Stimulated activated CD4-positive, alpha-beta T cell treated with anti-CD3 and anti-CD28 coated beads, Interleukin-2, amount 100 ng/mL, for 48 hours (primary cell): ENCODE measurements at regions not wholly inside any gene's neighbourhood (a gene's known extent, or its start where the extent isn't known, plus 50 kb on each side); places are given as distances from the start of the nearest gene placed in this dataset.
A peak's percentile ranks its signal among the peaks of the same experiment; 100 is the strongest.

Experiments
- DNase-seq, 2 donors: peaks; one replicate each; pipeline ENCODE4 v3.0.0-alpha.2; 2020

- DNase-seq: no peak
Measured at GRCh38 chr14:22008766-22009165, 335.1 kb upstream of the OR4E1 start.

DNA sequence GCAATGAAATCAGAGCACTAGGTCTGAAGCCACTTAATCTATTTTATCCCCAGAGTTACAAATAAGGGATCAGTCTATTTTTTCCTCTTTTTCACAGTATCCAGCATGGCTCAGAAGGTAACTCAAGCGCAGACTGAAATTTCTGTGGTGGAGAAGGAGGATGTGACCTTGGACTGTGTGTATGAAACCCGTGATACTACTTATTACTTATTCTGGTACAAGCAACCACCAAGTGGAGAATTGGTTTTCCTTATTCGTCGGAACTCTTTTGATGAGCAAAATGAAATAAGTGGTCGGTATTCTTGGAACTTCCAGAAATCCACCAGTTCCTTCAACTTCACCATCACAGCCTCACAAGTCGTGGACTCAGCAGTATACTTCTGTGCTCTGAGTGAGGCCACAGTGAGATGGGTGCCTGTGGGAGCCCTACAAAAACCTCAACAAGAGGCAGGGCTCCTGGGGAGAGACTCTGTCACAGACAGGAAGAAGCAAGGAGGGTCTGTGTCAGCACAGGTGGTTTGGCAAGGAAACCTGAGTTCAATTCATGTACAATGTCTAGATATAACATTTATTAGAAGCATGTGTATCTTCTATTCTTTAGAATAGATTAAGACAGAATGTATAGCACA, 334.3 kb upstream of the OR4E1 start:
- DNase-seq: no peak

DNA sequence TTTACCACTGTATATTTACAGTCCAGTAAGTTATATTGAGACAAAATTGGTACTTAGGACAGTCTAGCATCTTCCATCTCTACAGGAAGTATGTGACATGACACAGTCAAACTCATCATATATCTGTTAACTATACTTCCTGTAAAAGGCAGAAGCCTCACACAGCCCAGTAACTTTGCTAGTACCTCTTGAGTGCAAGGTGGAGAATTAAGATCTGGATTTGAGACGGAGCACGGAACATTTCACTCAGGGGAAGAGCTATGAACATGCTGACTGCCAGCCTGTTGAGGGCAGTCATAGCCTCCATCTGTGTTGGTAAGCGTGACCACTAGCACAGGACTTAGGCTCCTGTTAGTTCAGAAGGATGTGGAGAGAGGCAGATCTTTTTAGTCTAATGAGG, 333.7 kb upstream of the OR4E1 start:
- no peak for DNase-seq

GRCh38 chr14:22003461-22003860, 329.8 kb upstream of the OR4E1 start:
- DNase-seq: no peak

GRCh38 chr14:22002860-22003284, 329.3 kb upstream of the OR4E1 start:
- peak; percentile 56 to 60 for DNase-seq

DNA sequence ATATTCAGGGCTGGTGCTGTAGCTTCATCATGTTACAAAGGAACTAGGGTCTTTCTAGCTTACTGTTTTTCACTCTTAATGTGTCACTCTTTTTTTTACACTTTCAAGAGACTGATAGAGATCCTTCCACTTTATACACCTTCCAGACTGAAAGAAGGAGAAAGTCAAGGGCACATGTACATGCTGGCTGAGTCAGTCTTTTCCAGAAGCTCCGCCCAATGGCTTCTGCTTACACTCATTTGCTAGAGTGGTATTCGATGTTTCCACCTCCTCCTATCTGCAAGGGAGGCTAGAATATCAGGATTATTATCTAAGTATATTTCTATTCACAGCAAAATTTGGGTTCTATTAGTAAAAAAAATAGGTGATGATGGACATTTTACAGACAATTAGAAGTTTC, 325.8 kb upstream of the OR4E1 start:
- no peak for DNase-seq

DNA sequence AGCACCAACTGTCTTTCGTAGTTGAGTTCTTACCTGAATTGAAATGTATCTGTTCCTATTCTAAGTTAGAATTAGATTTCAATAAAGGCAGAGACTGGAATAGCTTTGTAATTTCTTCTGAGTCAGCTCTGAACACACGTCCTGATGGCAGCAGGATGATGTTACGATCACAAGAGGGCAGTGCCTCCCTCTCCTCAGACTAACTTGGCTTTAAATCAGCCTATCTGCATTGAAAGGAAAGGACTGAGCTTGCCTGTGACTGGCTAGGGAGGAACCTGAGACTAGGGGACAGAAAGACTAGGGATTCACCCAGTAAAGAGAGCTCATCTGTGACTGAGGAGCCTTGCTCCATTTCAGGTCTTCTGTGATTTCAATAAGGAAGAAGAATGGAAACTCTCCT, 323.7 kb upstream of the OR4E1 start:
- DNase-seq: no peak

- DNase-seq: no peak
Measured at GRCh38 chr14:21995332-21995731, 321.7 kb upstream of the OR4E1 start.

DNA sequence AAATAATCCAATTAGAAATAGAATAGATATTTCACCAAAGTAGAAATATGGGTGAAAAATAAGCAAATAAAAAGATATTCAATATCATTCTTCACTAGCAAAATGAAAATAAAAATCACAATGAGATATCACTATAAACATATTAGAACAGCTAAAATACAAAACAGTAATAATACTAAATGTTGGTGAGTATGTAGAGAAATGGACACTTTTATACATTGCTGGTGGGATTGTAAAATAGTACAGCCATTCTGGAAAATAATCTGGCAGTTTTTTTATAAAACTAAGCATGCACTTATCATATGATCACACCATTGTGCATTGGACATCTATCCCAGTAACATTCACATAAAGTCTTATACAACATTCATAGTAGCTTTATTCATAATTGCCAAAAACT, 320.2 kb upstream of the OR4E1 start:
- DNase-seq: no peak

DNA sequence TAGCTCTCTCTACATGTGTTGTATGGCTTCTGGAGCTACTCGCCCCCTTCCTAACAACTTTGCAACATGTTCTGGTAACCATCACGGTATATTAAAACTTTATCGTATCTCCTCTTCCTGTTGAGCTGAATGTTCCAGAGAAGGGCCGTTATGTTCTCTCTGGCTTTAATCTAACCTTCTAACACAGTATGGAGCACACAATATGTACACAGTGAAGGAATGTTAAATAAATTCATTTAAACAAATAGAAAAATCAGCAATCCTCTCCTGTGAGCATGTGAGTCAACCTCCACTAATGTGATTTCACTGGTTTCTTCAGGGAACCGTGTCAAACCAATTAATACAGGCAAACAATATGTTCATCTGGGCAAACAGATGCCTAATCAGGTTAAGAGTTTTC, 319.5 kb upstream of the OR4E1 start:
- no peak for DNase-seq

- DNase-seq: no peak
Measured at GRCh38 chr14:21991130-21991529, 317.5 kb upstream of the OR4E1 start.

- no peak for DNase-seq
Measured at GRCh38 chr14:21990116-21990515, 316.5 kb upstream of the OR4E1 start.

- DNase-seq: no peak
Measured at GRCh38 chr14:21989090-21989489, 315.5 kb upstream of the OR4E1 start.

GRCh38 chr14:21988413-21988812, 314.8 kb upstream of the OR4E1 start:
- no peak for DNase-seq

- no peak for DNase-seq
Measured at GRCh38 chr14:21987937-21988336, 314.3 kb upstream of the OR4E1 start.

- no peak for DNase-seq
Measured at GRCh38 chr14:21985081-21985480, 311.5 kb upstream of the OR4E1 start.

GRCh38 chr14:21978999-21979314, 305.3 kb upstream of the OR4E1 start:
- no peak for DNase-seq

GRCh38 chr14:21978184-21978998, 304.8 kb upstream of the OR4E1 start:
- DNase-seq: peak; percentile 41 to 60

DNA sequence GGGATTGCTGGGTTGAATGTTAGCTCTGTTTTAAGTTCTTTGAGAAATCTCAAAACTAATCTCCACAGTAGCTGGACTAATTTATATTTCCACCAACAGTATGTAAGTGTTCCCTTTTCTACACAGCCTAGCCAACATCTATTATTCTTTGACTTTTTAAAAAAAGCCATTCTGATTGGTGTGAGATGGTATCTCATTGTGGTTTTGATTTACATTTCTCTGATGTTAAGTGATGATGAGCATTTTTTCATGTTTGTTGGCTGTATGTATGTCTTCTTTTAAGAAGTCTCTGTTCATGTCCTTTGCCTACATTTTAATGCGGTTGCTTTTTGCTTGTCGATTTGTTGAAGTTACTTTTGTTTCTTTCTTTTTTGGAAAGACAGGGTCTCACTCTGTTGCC, 301.1 kb upstream of the OR4E1 start:
- no peak for DNase-seq

DNA sequence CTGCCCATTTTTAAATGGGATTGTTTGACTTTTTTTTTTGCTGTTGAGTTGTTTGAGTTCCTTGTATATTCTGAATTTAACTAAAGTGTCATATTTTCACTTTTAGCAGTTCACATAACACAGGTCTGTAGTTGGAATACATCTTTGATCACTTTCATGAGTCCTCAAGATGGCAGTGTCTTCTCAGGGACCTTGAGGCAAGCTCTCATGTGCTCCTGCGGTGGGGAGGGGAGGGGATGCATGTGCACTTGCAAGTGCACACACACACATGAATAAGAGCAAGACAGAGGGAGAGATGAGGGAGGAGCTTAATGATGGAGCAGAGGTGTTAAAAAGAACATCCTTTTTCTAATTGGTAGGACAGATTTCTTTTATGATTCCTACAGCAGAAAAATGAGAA, 291.4 kb upstream of the OR4E1 start:
- peak in 1 of 2 donors; percentile 19 for DNase-seq

DNA sequence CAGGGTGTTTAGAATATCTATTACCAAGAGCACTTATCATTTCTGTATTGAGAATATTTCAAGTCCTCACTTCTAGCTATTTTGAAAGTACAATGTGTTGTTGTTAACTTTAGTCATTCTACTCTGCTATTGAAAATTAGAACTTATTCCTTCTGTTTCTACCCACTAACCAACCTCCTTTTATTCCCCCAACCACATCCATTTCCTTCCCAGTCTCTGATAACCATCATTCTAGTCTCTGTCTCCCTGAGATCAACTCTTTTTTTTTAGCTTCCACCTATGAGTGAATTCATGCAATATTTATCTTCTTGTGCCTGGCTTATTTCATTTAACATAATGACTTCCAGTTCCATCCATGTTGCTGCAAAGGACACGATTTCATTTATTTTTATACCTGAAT, 290.6 kb upstream of the OR4E1 start:
- no peak for DNase-seq

GRCh38 chr14:21960636-21961035, 287.0 kb upstream of the OR4E1 start:
- no peak for DNase-seq

- DNase-seq: no peak
Measured at GRCh38 chr14:21941885-21942284, 268.3 kb upstream of the OR4E1 start.

DNA sequence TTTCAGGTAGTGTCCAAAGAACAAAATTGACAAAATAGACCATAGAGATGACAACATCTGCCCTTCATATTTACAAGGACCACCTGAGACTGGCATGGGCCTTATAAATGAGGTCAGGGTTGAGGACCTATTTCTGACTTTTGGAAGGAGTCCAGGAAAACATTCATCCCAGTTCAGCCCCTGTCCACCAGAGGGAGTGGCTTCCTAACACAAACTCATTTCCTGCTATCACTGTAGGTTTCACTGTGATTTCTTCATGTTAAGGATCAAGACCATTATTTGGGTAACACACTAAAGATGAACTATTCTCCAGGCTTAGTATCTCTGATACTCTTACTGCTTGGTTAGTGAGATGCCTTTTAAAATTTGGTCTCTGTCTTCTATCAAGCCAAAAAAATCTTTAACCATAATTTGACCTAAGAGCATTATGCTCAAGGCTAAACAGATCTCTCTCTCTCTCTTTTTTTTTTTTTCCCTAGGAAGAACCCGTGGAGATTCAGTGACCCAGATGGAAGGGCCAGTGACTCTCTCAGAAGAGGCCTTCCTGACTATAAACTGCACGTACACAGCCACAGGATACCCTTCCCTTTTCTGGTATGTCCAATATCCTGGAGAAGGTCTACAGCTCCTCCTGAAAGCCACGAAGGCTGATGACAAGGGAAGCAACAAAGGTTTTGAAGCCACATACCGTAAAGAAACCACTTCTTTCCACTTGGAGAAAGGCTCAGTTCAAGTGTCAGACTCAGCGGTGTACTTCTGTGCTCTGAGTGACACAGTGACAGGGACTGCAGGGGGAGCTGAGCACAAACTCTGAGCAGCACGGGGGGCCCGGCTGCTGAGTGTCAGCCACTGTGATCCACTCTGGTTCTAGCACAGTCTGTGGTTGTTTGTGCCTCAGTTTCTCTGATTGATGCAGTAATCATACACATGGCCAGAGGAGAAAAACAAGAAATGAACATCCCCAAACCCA, 267.6 kb upstream of the OR4E1 start:
- no peak for DNase-seq
